ENCODE measurements at regions not wholly inside any gene's neighbourhood (a gene's known extent, or its start where the extent isn't known, plus 50 kb on each side); places are given as distances from the start of the nearest gene placed in this dataset.

GRCh38 chr20:60465993-60466686, 507.9 kb downstream of the CDH26 start:
- intact Hi-C loops (cut with DNase I), result loop anchor here (10.0 kb wide), 1 partner anchor 321 kb away; no protein-coding TSS in a partner anchor
- ATAC-seq (no peak), DNase-seq (ENCODE audit: missing footprints) (no peak)

DNA sequence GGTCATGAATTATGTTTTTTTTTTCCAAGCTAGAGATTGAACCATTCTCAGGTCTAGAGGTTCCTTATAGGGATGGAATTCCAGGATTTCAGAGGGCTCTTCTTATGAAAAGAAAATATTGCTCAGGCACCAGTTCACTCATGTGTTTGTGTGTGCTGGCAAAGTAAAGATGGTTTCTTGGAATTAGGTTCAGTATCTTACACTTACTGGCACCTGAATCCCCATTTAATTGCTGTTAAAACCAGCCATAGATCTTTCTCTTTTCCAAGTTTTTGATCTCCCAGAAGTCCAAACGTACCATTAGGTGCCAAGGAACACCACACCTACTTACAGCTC, 508.4 kb downstream of the CDH26 start:
- intact Hi-C loops (cut with DNase I), result loop anchor here (10.0 kb wide), 1 partner anchor 322 kb away; no protein-coding TSS in a partner anchor
- ATAC-seq (no peak), DNase-seq (ENCODE audit: missing footprints) (no peak)

- ATAC-seq, result peak; percentile 80
- intact Hi-C loops (cut with DNase I), result loop anchor here (10.0 kb wide), 1 partner anchor 322 kb away; no protein-coding TSS in a partner anchor
- DNase-seq (ENCODE audit: missing footprints), result no peak
These were observed 508.9 kb downstream of the CDH26 start for GRCh38 chr20:60467078-60467477.

- ATAC-seq (no peak), DNase-seq (ENCODE audit: missing footprints) (no peak)
- intact Hi-C loops (cut with DNase I), result loop anchor here (10.0 kb wide), 1 partner anchor 323 kb away; no protein-coding TSS in a partner anchor
These were observed 509.5 kb downstream of the CDH26 start for GRCh38 chr20:60467771-60468170.

- DNase-seq (ENCODE audit: missing footprints), result no peak
- intact Hi-C loops (cut with DNase I), result loop anchor here (10.0 kb wide), 1 partner anchor 325 kb away; no protein-coding TSS in a partner anchor
- ATAC-seq, result no peak
These were observed 511.6 kb downstream of the CDH26 start for GRCh38 chr20:60469829-60470228.

DNA sequence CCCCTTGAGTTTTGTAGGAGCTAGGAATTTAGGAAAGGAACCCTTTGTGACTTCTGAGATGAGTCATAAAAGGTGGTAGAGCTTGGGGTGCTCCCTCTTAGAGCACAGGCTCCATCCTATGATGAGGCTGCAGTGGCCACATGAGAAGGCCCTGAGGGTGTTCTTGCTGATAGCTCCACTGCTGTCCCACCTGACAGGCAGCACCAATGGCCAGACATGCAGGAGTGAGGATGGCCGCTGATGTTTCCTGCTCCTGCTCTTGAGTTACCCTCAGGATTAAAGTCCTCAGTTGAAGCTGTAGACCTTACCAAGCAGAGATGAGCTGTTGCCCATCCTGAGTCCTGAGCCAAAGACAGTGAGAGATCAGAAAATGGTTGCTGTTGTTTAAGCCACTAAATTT, 512.1 kb downstream of the CDH26 start:
- ATAC-seq (no peak), DNase-seq (ENCODE audit: missing footprints) (no peak)
- intact Hi-C loops (cut with DNase I), result no loop called here

GRCh38 chr20:60473211-60473610, 515.0 kb downstream of the CDH26 start:
- DNase-seq (ENCODE audit: missing footprints), result no peak
- no peak for ATAC-seq
- intact Hi-C loops (cut with DNase I), result no loop called here

DNA sequence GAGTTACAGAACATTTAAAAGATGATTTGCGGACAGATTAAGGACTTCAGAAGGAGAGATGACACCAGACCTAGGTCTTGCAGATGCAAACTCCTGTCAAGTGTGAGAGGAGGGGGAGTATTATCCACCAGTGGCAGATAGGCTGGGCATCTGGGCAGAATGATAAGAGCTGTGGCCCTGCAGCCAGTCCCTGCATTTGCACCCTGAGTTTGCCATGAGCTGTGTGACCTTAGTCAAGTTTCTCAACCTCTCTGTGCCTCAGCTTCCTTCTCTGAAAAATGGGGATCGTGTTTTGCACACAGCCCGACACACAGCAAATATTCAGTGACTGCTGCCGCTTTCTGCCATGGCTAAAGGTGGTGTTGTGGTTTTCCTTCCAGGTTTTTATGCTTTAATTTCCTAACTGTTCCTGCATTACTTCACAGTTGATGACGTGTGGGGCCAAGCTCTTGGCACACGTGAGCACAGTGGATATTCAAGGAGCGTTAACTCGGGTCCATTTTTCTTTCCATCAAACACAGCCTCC, 516.2 kb downstream of the CDH26 start:
- no peak for DNase-seq (ENCODE audit: missing footprints)
- intact Hi-C loops (cut with DNase I), result no loop called here
- no peak for ATAC-seq

GRCh38 chr20:60476045-60476444, 517.8 kb downstream of the CDH26 start:
- ATAC-seq, result no peak
- no peak for DNase-seq (ENCODE audit: missing footprints)
- intact Hi-C loops (cut with DNase I), result no loop called here

GRCh38 chr20:60477958-60478357, 519.7 kb downstream of the CDH26 start:
- DNase-seq (ENCODE audit: missing footprints) (peak; percentile 69), ATAC-seq (no peak)
- intact Hi-C loops (cut with DNase I), result no loop called here

DNA sequence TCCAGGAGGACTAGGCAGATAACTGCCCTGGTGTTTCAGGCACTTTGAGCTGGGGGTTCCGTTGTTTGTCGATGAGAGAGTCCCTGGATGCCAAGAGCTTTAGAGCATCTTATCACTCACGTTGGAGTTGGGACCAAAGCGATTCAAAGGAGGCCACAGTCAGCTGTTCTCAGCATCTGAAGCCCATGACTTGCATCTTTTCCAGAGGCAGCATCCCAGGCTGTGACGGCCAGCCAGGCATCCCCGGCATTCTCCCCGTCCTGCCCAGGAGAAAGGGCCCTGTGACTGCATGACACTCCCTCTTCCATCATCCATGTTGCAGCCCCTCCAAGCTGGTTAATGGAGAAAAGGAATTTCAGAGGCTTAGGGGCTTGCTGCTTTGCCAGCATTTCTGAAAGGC, 520.3 kb downstream of the CDH26 start:
- intact Hi-C loops (cut with DNase I), result no loop called here
- no peak for ATAC-seq
- no peak for DNase-seq (ENCODE audit: missing footprints)

DNA sequence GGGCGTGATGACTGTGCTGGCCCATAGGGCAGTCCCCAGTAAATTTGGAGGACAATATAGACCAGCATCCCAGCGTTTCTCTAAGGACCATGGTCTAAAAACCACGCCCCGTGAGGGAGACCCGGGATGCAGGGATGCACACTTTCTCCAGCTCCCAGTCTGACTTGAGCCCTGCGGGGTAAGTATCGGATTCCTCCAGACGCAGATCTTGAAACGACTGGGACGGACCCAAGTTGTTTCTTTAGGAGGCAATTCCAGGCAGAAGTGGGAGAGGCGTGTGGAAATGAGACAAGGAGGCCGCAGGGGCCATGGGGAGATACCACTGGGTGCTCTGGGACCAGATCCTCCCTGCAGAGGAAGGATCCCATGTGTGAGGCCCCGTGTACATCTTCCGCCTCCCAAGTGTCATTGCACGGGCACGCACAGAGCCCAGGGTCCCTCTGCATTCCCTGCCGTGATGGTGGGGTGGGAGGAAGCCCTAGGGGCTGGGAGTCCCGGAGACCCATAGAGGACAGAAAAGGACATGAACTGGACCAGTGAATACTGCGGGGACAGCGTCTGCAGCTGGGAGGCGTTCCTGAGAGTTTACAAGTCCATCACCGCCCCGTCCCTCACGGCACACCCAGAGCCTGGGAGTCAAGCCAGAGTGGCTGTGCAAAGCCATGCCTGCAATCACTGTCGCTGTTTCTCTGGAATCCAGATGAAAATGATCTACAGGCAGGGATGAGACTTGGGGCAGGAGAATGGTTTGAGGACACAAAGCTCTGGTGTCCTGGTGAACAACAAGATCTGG, 522.9 kb downstream of the CDH26 start:
- intact Hi-C loops (cut with DNase I), result no loop called here
- ATAC-seq (peak; percentile 60), DNase-seq (ENCODE audit: missing footprints) (peak; percentile 84)

GRCh38 chr20:60481743-60482133, 523.5 kb downstream of the CDH26 start:
- ATAC-seq, result no peak
- intact Hi-C loops (cut with DNase I), result no loop called here
- no peak for DNase-seq (ENCODE audit: missing footprints)

- intact Hi-C loops (cut with DNase I), result no loop called here
- ATAC-seq (peak; percentile 35), DNase-seq (ENCODE audit: missing footprints) (no peak)
These were observed 524.2 kb downstream of the CDH26 start for GRCh38 chr20:60482221-60483008.

DNA sequence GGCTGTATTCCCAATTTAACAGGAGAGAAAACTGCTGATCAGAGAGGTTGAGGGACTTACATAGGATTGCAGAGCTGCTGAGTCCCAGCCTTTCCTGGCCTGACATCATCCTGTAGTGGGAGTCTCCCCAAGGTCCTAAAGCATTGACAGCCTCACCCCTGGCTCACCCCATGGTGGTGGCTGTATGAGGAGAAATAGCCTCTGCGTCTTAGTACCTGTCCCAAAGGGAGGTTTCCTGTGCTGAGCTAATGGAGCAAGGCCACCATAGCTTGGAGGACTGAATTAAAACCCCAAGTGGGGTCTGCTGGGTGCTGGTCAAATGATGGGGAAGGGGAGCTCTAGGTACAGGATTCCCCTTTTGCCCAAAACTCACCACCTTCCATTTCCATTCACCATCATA, 525.1 kb downstream of the CDH26 start:
- intact Hi-C loops (cut with DNase I), result no loop called here
- DNase-seq (ENCODE audit: missing footprints), result no peak
- ATAC-seq, result no peak

DNA sequence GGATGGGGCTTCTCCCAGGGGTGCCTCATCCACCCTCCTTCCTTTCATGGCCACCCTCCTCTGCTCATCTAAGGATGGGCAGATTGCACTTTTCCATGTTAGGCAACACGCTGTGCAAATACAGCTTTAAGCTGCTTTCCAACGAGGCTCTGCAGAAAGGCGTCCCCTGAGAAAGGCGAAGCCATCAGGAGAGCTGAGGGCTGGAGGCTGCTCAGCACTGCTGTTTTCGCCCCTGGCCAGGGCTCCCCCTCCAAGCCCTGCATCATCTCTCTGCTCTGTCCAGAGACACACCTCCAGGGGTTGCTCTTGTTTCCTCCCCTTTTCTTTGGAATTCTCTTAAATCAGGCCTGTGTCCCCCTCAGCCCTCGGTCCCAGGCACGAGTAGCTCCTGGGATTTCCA, 526.1 kb downstream of the CDH26 start:
- intact Hi-C loops (cut with DNase I), result no loop called here
- ATAC-seq, result peak; percentile 63
- no peak for DNase-seq (ENCODE audit: missing footprints)

- no peak for ATAC-seq
- DNase-seq (ENCODE audit: missing footprints), result no peak
- intact Hi-C loops (cut with DNase I), result no loop called here
These were observed 527.0 kb downstream of the CDH26 start for GRCh38 chr20:60485012-60485760.

GRCh38 chr20:60486315-60486714, 528.1 kb downstream of the CDH26 start:
- intact Hi-C loops (cut with DNase I), result no loop called here
- no peak for DNase-seq (ENCODE audit: missing footprints)
- no peak for ATAC-seq

DNA sequence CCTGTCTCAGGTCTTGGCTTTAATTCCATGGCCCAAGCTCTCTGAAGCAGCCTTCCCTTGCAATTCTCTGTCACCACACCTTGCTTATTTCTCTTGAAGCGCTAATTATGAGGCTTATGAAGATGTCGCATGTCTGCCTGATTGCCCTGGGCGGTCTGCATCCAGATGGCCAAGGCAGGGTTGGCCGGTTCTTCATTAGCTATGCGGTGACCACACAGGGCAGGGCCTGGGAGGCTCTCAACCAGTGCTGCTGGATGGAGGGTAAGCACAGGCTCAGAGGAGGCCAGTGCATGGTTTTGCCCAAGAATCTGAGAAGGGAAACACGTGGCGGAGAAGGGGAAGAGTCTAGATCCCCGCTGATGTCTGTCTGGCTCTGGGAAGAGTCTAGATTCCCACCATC, 528.7 kb downstream of the CDH26 start:
- DNase-seq (ENCODE audit: missing footprints), result no peak
- intact Hi-C loops (cut with DNase I), result no loop called here
- no peak for ATAC-seq

Data from Right ventricle myocardium inferior (tissue), 1 donor.